CD14-positive monocyte (primary cell): ENCODE measurements at regions not wholly inside any gene's neighbourhood (a gene's known extent, or its start where the extent isn't known, plus 50 kb on each side); places are given as distances from the start of the nearest gene placed in this dataset.

Source experiments
- DNase-seq, 3 donors: peaks; one replicate each; pipeline ENCODE4 v3.0.0-alpha.2; 2011 to 2022
- H2AFZ ChIP-seq: 2 replicates; pipeline ENCODE4 v1.6.0; 2012; ENCODE audit warnings: mild to moderate bottlenecking, low read depth, low read length, inconsistent platforms; ENCODE audit not compliant: insufficient read depth, poor library complexity, severe bottlenecking
- H3K27ac ChIP-seq, 2 donors: 1 replicate in 1 of 2; 2 replicates in 1 of 2; pipeline ENCODE4 v1.5.1; 2012 to 2013; ENCODE audit warnings: low read length in 2 of 2, control low read depth in 1 of 2, inconsistent platforms in 1 of 2, low read depth in 1 of 2, mild to moderate bottlenecking in 1 of 2
- H3K27me3 ChIP-seq, 2 donors: one replicate each; pipeline versions ENCODE4 v1.6.0 to v1.6.1; 2011 to 2013; ENCODE audit warnings: low read length in 2 of 2; ENCODE audit not compliant: control insufficient read depth in 2 of 2, insufficient read depth in 2 of 2
- H3K36me3 ChIP-seq, 2 donors: replicated peaks in 1 of 2; 1 replicate in 1 of 2; 2 replicates in 1 of 2; pipeline versions ENCODE4 v1.5.1 to v1.6.1; 2012 to 2013; ENCODE audit warnings: low read length in 2 of 2, control low read depth in 1 of 2, inconsistent platforms in 1 of 2, mild to moderate bottlenecking in 1 of 2; ENCODE audit not compliant: insufficient read depth in 2 of 2, control insufficient read depth in 1 of 2
- H3K4me1 ChIP-seq, 2 donors: 1 replicate in 1 of 2; 2 replicates in 1 of 2; pipeline versions ENCODE4 v1.5.1 to v1.6.1; 2012 to 2013; ENCODE audit warnings: low read length in 2 of 2, control low read depth in 1 of 2, inconsistent platforms in 1 of 2, mild to moderate bottlenecking in 1 of 2, moderate library complexity in 1 of 2; ENCODE audit not compliant: insufficient read depth in 2 of 2, control insufficient read depth in 1 of 2
- H3K4me2 ChIP-seq: replicated peaks from 2 replicates; pipeline ENCODE3; 2012; ENCODE audit warnings: low read length, moderate library complexity, mild to moderate bottlenecking; ENCODE audit not compliant: poor library complexity, severe bottlenecking; ENCODE audit errors: extremely low read depth
- H3K4me3 ChIP-seq, 3 experiments: fragments of 200-600 bp in 1 of 3; sonication (generic) in 1 of 3; replicated peaks in 1 of 3; 1 replicate in 2 of 3; 2 replicates in 1 of 3; pipeline ENCODE4 v1.5.1; 2011 to 2013; ENCODE audit warnings: low read length in 3 of 3, mild to moderate bottlenecking in 3 of 3, control low read depth in 2 of 3, low read depth in 2 of 3, inconsistent platforms in 1 of 3, moderate library complexity in 1 of 3
- H3K79me2 ChIP-seq: 2 replicates; pipeline ENCODE4 v1.6.0; 2012; ENCODE audit warnings: mild to moderate bottlenecking, control low read depth, inconsistent platforms, low read length, moderate library complexity; ENCODE audit not compliant: insufficient read depth
- H3K9ac ChIP-seq: 2 replicates; pipeline ENCODE4 v1.6.0; 2017; ENCODE audit warnings: low read length, mild to moderate bottlenecking; ENCODE audit not compliant: insufficient read depth, poor library complexity, severe bottlenecking
- H3K9me3 ChIP-seq, 2 donors: replicated peaks in 1 of 2; 1 replicate in 1 of 2; 2 replicates in 1 of 2; pipeline versions ENCODE4 v1.5.1 to v1.6.1; 2012 to 2013; ENCODE audit warnings: low read length in 2 of 2, control low read depth in 1 of 2; ENCODE audit not compliant: control insufficient read depth in 1 of 2, insufficient read depth in 1 of 2
- H4K20me1 ChIP-seq: 2 replicates; pipeline ENCODE4 v1.6.0; 2012; ENCODE audit warnings: mild to moderate bottlenecking, low read length, control low read depth, moderate library complexity; ENCODE audit not compliant: insufficient read depth
- H3K27ac Mint-ChIP-seq, 7 donors: one replicate each; pipeline ENCODE4 v1.8.0; 2020; ENCODE audit warnings: mild to moderate bottlenecking in 7 of 7, mixed read lengths in 7 of 7, moderate library complexity in 6 of 7, inconsistent platforms in 2 of 7
- H3K27me3 Mint-ChIP-seq, 3 donors: one replicate each; pipeline ENCODE4 v1.8.0; 2021 to 2022; ENCODE audit warnings: low read depth in 3 of 3, mild to moderate bottlenecking in 3 of 3, mixed read lengths in 3 of 3, moderate library complexity in 3 of 3, inconsistent platforms in 1 of 3
- H3K36me3 Mint-ChIP-seq, 2 donors: one replicate each; pipeline ENCODE4 v1.8.0; 2020; ENCODE audit warnings: mixed read lengths in 2 of 2, inconsistent platforms in 1 of 2, mild to moderate bottlenecking in 1 of 2
- H3K4me1 Mint-ChIP-seq: one replicate; pipeline ENCODE4 v1.8.0; 2020; ENCODE audit warnings: mild to moderate bottlenecking, mixed read lengths
- H3K4me3 Mint-ChIP-seq, 2 donors: one replicate each; pipeline ENCODE4 v1.8.0; 2020; ENCODE audit warnings: mild to moderate bottlenecking in 2 of 2, mixed read lengths in 2 of 2, moderate library complexity in 1 of 2
- H3K9me3 Mint-ChIP-seq, 7 donors: one replicate each; pipeline ENCODE4 v1.8.0; 2020 to 2022; ENCODE audit warnings: mixed read lengths in 7 of 7, mild to moderate bottlenecking in 6 of 7, moderate library complexity in 6 of 7, inconsistent platforms in 2 of 7
- CTCF ChIP-seq: fragments of 200-600 bp; IDR thresholded peaks from one replicate; pipeline ENCODE4 v1.8.0; 2022; ENCODE audit warnings: antibody characterized with exemption, mild to moderate bottlenecking
- WGBS: methylation state at CpG from one replicate; pipeline ENCODE4 v1.1.5; 2013; ENCODE audit warnings: missing lambda C conversion rate; ENCODE audit not compliant: insufficient coverage; 5-methylcytosine and 5-hydroxymethylcytosine counted together
- intact Hi-C, 2 donors: fragments of 100-400 bp; cut with micrococcal nuclease; formaldehyde crosslinking; loops; one replicate each; pipeline versions ENCODE4 v1.15.0 to v1.15.1; 2023

GRCh38 chr15:94882071-94882712 is 650.8 kb downstream of the MCTP2 start:
- H3K4me1 ChIP-seq, result no peaks in the 10 kb centered on the region
- 91% methylated on average over 10 of the region's 10 CpGs for WGBS
- DNase-seq, result no peak
- H3K27me3 Mint-ChIP-seq, result no peaks in the 10 kb centered on the region
- H4K20me1 ChIP-seq, result no peaks in the 10 kb centered on the region
- H3K27ac Mint-ChIP-seq, result no peak overlapping the region
- no peaks in the 10 kb centered on the region for H3K36me3 Mint-ChIP-seq
- no peak for TF ChIP-seq CTCF
- H3K27ac ChIP-seq, result no peak overlapping the region
- peaks cover 4 to 18% of the 10 kb centered on the region in 2 donors for H3K9me3 ChIP-seq
- H3K4me2 ChIP-seq, result no peak overlapping the region
- no peak overlapping the region for H3K4me3 Mint-ChIP-seq
- intact Hi-C loops, result no loop called here
- H3K4me3 ChIP-seq, result no peak overlapping the region
- no peaks in the 10 kb centered on the region for H3K27me3 ChIP-seq
- H3K36me3 ChIP-seq, result no peaks in the 10 kb centered on the region
- no peak overlapping the region for H2AFZ ChIP-seq
- peaks cover 2 to 15% (median 7%) of the 10 kb centered on the region in 7 donors for H3K9me3 Mint-ChIP-seq
- no peak overlapping the region for H3K9ac ChIP-seq
- H3K79me2 ChIP-seq, result no peaks in the 10 kb centered on the region
- no peaks in the 10 kb centered on the region for H3K4me1 Mint-ChIP-seq

GRCh38 chr15:94887391-94887790 is 656.0 kb downstream of the MCTP2 start:
- Histone ChIP-seq H3K9me3 (peaks cover 0 to under 1% of the 10 kb centered on the region in 2 donors), H2AFZ (no peak overlapping the region), H3K27me3 (no peaks in the 10 kb centered on the region), H4K20me1 (no peaks in the 10 kb centered on the region), H3K9ac (no peak overlapping the region), H3K4me2 (no peak overlapping the region), H3K27ac (no peak overlapping the region), H3K79me2 (no peaks in the 10 kb centered on the region), H3K4me3 (no peak overlapping the region), H3K36me3 (no peaks in the 10 kb centered on the region), H3K4me1 (no peaks in the 10 kb centered on the region)
- no peak for TF ChIP-seq CTCF
- H3K9me3 Mint-ChIP-seq, result peaks cover 0 to 11% (median 5%) of the 10 kb centered on the region in 7 donors
- no peak for DNase-seq
- H3K36me3 Mint-ChIP-seq, result no peaks in the 10 kb centered on the region
- H3K27me3 Mint-ChIP-seq, result peaks cover 0 to 2% (median 0%) of the 10 kb centered on the region in 3 donors
- H3K4me1 Mint-ChIP-seq, result no peaks in the 10 kb centered on the region
- H3K27ac Mint-ChIP-seq, result no peak overlapping the region
- H3K4me3 Mint-ChIP-seq, result no peak overlapping the region
- intact Hi-C loops, result no loop called here
